Body of pancreas (tissue), 4 donors: ENCODE measurements at regions not wholly inside any gene's neighbourhood (a gene's known extent, or its start where the extent isn't known, plus 50 kb on each side); places are given as distances from the start of the nearest gene placed in this dataset.

Source experiments
- ATAC-seq: fragments of 150-250 bp; one replicate; pipeline ENCODE4 v1.9.1; 2016
- DNase-seq, 4 donors: peaks; one replicate each; pipeline ENCODE4 v3.0.0-alpha.2; 2019
- H3K27ac ChIP-seq, 4 donors: fragments of 200-600 bp; sonication (generic); 1 replicate in 3 of 4; 2 replicates in 1 of 4; pipeline versions ENCODE4 v1.5.1 to v1.6.1; 2016 to 2019; ENCODE audit warnings: mild to moderate bottlenecking in 1 of 4, mixed read lengths in 1 of 4, moderate library complexity in 1 of 4
- H3K27me3 ChIP-seq, 2 donors: fragments of 200-600 bp; sonication (generic); one replicate each; pipeline ENCODE4 v1.6.0; 2016; ENCODE audit warnings: mild to moderate bottlenecking in 1 of 2
- H3K36me3 ChIP-seq, 2 donors: fragments of 200-600 bp; sonication (generic); replicated peaks in 1 of 2; 2 replicates each; pipeline ENCODE4 v1.5.1; 2016; ENCODE audit warnings: low read depth in 2 of 2; ENCODE audit not compliant: insufficient read depth in 1 of 2
- H3K4me1 ChIP-seq: fragments of 200-600 bp; sonication (generic); one replicate; pipeline ENCODE4 v1.6.0; 2016
- H3K4me3 ChIP-seq, 2 donors: fragments of 200-600 bp; sonication (generic); 1 replicate in 1 of 2; 2 replicates in 1 of 2; pipeline ENCODE4 v1.5.1; 2016 to 2019
- H3K9me3 ChIP-seq, 3 donors: fragments of 200-600 bp; sonication (generic); 1 replicate in 2 of 3; 2 replicates in 1 of 3; pipeline ENCODE4 v1.5.1; 2016
- CTCF ChIP-seq, 7 experiments: fragments of 450-650 bp in 4 of 7; fragments of 200-600 bp in 3 of 7; sonication (generic) in 3 of 7; IDR thresholded peaks; one replicate each; pipeline ENCODE4 v1.5.1; 2016 to 2019; ENCODE audit warnings: antibody characterized with exemption in 7 of 7
- POLR2A ChIP-seq, 3 donors: fragments of 450-650 bp; IDR thresholded peaks; one replicate each; pipeline ENCODE4 v1.6.1; 2016; ENCODE audit warnings: antibody characterized with exemption in 3 of 3, mild to moderate bottlenecking in 2 of 3
- WGBS, 2 donors: methylation state at CpG; one replicate each; pipeline ENCODE4 v1.1.5; 2017; 5-methylcytosine and 5-hydroxymethylcytosine counted together
- intact Hi-C: fragments of 100-400 bp; cut with DNase I; formaldehyde crosslinking; loops from one replicate; pipeline ENCODE4 v1.15.1; 2023

- Histone ChIP-seq H3K27me3 (no peaks in the 10 kb centered on the region), H3K27ac (no peak overlapping the region), H3K4me1 (no peaks in the 10 kb centered on the region), H3K9me3 (no peaks in the 10 kb centered on the region), H3K36me3 (no peaks in the 10 kb centered on the region), H3K4me3 (no peak overlapping the region)
- DNase-seq (no peak), ATAC-seq (no peak)
- intact Hi-C loops, result no loop called here
- no peak for TF ChIP-seq POLR2A (IDR thresholded peaks at IDR 0.05)
- TF ChIP-seq CTCF (IDR thresholded peaks at IDR 0.05), result no peak
- WGBS, 2 donors, result 36 to 60% methylated on average over 2 of the region's 2 CpGs
Measured at GRCh38 chr2:40773291-40773690, 321.4 kb upstream of the SLC8A1 start.

GRCh38 chr2:40783704-40784103 lies 331.8 kb upstream of the SLC8A1 start:
- Histone ChIP-seq H3K27ac (no peak overlapping the region), H3K27me3 (no peaks in the 10 kb centered on the region), H3K4me3 (no peak overlapping the region), H3K9me3 (no peaks in the 10 kb centered on the region), H3K36me3 (no peaks in the 10 kb centered on the region), H3K4me1 (no peaks in the 10 kb centered on the region)
- DNase-seq, result no peak
- ATAC-seq, result no peak
- 63 to 78% methylated on average over 3 of the region's 3 CpGs for WGBS, 2 donors
- TF ChIP-seq POLR2A (IDR thresholded peaks at IDR 0.05) (no peak), CTCF (IDR thresholded peaks at IDR 0.05) (no peak)
- intact Hi-C loops, result no loop called here

DNA sequence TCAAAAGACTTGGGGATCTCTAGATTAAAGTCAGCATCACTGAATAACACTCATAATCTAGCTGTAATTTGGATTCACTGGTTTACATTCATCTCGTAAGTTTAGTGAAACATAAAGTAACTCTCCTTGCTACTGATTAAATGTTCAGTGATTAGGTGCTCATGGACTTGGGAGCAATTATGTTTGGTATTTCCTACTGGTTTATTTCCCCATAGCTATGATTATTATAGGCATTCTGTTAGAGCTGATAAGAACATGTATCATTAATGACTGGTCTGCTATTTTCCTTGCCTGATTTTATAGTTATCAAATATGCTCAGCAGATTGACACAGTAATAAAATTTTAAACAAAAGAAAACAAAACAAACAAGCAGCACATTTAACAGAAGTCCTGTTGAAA lies 334.7 kb upstream of the SLC8A1 start:
- Histone ChIP-seq H3K4me1 (no peaks in the 10 kb centered on the region), H3K27ac (no peak overlapping the region), H3K36me3 (no peaks in the 10 kb centered on the region), H3K4me3 (no peak overlapping the region), H3K27me3 (no peaks in the 10 kb centered on the region), H3K9me3 (no peaks in the 10 kb centered on the region)
- no peak for ATAC-seq
- TF ChIP-seq POLR2A (IDR thresholded peaks at IDR 0.05) (no peak), CTCF (IDR thresholded peaks at IDR 0.05) (no peak)
- WGBS, 2 donors, result 43 to 45% methylated on average over 1 of the region's 1 CpG
- intact Hi-C loops, result no loop called here
- DNase-seq, result no peak

- DNase-seq (peak in 2 of 4 donors; percentile 2 to 11), ATAC-seq (no peak)
- Histone ChIP-seq H3K36me3 (no peaks in the 10 kb centered on the region), H3K27me3 (no peaks in the 10 kb centered on the region), H3K9me3 (no peaks in the 10 kb centered on the region), H3K4me3 (no peak overlapping the region), H3K4me1 (no peaks in the 10 kb centered on the region), H3K27ac (no peak overlapping the region)
- intact Hi-C loops, result no loop called here
- 39 to 44% methylated on average over 2 of the region's 2 CpGs for WGBS, 2 donors
- TF ChIP-seq CTCF (IDR thresholded peaks at IDR 0.05) (no peak), POLR2A (IDR thresholded peaks at IDR 0.05) (no peak)
Measured at GRCh38 chr2:40797120-40797519, 345.2 kb upstream of the SLC8A1 start.

DNA sequence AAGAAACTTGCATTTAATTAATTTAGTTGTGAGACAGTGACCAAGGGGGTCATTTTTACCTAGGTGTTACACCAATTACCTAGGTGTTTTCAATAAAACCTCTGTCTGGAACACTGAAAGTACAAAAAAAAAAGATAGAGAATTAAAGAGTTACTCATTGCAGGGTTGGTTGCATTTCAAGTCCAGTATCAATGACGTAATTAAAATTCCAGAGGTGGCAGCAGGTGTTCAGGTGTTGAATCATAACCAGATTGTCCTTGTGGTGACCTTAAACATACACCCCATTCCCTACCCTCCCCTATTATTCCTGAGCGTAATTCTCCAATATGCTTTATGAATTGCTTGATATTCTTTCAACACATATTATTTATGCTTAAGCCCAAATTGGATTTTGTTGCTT lies 352.0 kb upstream of the SLC8A1 start:
- ATAC-seq, result peak; percentile 64
- Histone ChIP-seq H3K4me3 (no peak overlapping the region), H3K36me3 (no peaks in the 10 kb centered on the region), H3K27ac (no peak overlapping the region), H3K27me3 (no peaks in the 10 kb centered on the region), H3K9me3 (no peaks in the 10 kb centered on the region), H3K4me1 (no peaks in the 10 kb centered on the region)
- 14 to 26% methylated on average over 2 of the region's 2 CpGs for whole genome bisulfite sequencing, 2 donors
- intact Hi-C loops, result no loop called here
- peak in 1 of 4 donors; percentile 2 for DNase-seq
- no peak for TF ChIP-seq CTCF (IDR thresholded peaks at IDR 0.05)
- no peak for TF ChIP-seq POLR2A (IDR thresholded peaks at IDR 0.05)
